NCI-H460 (cell line): ENCODE measurements at regions not wholly inside any gene's neighbourhood (a gene's known extent, or its start where the extent isn't known, plus 50 kb on each side); places are given as distances from the start of the nearest gene placed in this dataset.
"Not testable (repeated sequence)": the region's sequence is repeated elsewhere in the genome, so short reads cannot be mapped to it uniquely, and the experiment has no call there.

ENCODE experiments used
- DNase-seq: peaks from one replicate; pipeline ENCODE4 v3.0.0-alpha.2; 2016; ENCODE audit warnings: low read depth; ENCODE audit errors: extremely low read depth

DNA sequence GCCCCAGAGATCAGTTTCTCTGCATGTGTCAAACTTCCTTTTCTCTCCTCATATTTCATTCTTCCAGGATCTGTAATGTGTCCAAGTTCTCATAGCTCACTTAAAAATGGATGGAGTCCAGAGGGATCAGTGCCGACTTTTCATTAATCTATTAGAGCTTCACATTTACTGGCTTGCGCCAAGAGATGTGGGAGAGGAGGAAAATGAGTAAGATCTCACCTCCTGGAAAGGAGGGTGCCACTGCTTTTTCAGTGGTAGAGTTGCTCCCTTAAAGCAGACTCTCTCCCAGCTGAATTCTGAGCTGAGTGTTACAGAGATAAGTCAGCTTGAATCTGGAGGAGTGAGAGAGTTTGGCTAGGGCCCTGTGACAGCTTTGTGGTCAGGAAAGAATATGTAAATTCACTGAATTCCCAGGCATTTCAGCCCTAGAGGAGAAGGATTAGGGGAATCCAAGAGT lies 175.9 kb downstream of the SOX4 start:
- no peak for DNase-seq

DNA sequence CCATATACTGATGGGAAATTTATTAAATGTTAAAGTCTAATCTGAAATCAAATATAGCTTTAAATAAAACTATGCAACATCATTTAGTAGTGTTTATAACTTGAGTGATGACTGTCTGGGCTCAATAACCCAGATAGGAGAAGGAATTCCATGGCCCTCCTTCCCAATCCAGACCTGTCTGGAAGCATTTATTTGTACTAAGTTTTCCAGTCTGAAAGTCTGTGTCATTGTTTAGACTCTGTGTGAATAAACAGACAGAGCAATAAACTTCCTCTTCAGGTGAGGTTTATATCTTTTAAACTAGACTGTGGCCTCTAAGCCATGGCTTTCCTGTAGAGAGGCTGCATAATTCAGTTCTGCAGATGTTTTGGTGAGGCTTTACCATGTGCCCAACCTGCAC lies 176.4 kb downstream of the SOX4 start:
- no peak for DNase-seq

GRCh38 chr6:21771626-21772320 lies 178.2 kb downstream of the SOX4 start:
- DNase-seq: no peak

DNA sequence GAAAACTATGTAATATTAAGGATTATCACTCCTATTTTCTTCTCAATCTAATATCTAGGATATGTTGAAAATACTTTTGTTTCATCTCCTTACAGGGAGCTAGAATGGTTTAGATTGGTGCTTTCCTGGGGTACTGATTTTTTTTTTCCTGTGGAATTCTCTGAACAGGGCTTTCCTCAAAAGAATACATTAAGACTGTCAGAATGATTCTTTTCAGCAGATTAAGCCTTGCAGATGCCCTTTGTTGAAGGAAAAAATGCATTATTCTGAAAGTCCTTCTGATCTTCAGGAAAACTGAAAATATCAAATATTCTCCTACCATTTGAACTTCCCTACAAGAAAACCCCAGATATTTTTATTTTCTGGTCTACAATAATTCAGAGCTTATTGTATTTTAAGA lies 178.9 kb downstream of the SOX4 start:
- no peak for DNase-seq

- DNase-seq: no peak
Measured at GRCh38 chr6:21772884-21773575, 179.5 kb downstream of the SOX4 start.

- no peak for DNase-seq
Measured at GRCh38 chr6:21773576-21773968, 180.0 kb downstream of the SOX4 start.

- no peak for DNase-seq
Measured at GRCh38 chr6:21777846-21778245, 184.3 kb downstream of the SOX4 start.

DNA sequence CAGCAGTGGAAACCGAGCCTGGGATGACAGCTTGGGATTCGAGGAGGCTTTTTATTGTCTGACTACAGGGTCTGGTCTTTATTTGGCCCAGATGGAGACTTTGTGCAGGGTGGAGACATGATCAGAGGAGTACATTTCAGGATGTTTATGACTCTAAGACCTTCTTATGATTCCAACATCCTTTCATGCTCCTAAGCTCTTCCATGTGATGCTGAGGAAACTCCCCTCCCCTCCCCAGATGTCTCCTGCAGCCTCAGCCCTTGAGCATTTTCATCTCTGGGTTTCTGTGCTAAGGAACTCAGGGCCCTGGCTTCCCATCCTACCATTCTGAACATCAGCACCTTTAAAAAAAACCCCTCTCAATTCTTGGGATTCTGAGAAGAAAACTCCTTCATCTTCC lies 186.6 kb downstream of the SOX4 start:
- DNase-seq: no peak

DNA sequence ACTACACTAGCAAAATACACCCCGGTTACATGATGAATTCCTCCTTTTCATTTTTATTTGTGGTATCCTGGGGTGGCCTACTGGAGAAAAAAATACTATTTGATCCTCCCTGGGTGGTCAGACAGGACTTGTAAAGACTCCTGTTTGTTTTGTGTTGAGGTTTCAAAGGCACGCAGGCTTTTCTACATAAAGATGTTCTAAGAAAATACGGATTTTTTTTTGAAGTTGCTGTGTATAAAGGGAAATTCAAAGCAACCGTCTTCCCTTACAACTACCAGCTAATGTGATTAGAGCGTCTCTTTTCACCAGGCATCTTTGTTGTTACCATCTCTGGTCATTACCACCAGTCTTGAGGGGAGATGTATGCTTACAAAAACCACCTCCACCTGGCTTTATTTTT lies 187.1 kb downstream of the SOX4 start:
- no peak for DNase-seq

- no peak for DNase-seq
Measured at GRCh38 chr6:21781128-21781527, 187.6 kb downstream of the SOX4 start.

DNA sequence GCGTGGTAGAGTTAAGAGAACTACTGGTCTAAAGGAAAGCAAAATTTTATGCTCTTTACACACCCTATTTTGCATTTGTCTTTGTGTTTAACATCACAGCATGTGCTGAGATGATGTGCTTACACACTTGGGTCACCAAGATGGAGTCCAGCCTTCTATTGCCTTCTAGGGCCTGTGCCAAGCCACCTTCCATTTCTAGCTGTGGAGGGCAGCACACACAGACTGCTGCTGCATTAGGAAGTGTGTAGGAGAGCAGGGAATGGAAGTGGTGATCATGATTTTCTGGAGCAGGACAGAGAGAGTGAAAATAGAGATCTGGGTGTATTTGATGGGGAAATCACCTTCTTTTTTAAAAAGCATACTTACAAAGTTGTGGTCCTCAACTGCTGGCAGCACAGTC lies 191.6 kb downstream of the SOX4 start:
- DNase-seq: no peak

GRCh38 chr6:21791056-21791455 lies 197.5 kb downstream of the SOX4 start:
- no peak for DNase-seq

DNA sequence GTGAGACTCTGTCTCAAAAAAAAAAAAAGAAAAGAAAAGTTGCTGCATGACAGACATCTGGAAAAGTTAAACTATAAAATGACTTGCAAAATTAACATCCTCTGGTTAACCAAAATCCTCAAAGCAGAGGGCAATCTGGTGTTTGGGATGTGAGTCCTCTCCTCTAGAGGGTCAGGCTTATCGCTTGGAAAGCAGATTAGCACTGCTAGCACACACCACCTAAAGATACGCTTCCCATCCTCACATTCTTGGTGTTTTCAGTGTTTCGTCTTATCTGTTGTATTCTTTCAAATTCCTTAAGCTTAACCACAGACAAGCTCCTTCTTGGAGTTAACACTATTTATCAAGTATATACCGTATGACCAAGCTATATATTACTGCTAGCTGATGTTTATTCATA lies 198.0 kb downstream of the SOX4 start:
- no peak for DNase-seq

- no peak for DNase-seq
Measured at GRCh38 chr6:21792177-21792576, 198.6 kb downstream of the SOX4 start.

DNA sequence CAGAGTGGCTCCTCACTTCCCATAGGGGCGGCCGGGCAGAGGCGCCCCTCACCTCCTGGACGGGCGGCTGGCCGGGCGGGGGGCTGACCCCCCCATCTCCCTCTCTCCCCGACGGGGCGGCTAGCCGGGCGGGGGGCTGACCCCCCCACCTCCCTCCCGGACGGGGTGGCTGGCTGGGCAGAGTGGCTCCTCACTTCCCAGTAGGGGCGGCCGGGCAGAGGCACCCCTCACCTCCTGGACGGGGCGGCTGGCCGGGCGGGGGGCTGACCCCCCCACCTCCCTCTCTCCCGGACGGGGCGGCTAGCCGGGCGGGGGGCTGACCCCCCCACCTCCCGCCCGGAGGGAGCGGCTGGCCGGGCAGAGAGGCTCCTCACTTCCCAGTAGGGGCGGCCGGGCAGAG lies 203.4 kb downstream of the SOX4 start:
- not testable (repeated sequence) for DNase-seq

DNA sequence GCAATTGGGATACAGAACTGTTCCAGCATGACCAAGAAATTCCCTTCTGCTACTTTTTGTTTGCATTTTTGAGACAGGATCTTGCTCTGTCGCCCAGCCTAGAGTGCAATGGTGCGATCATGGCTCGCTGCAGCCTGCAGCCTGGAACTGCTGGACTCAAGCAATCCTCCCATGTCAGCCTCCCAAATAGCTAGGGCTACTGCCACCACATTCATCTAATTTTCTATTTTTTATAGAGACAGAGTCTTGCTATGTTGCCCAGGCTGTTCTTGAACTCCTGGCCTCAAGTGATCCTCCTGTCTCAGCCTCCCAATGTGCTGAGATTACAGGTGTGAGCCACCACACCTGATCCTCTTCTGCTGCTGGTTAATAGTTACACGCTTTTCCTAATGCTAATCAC lies 204.9 kb downstream of the SOX4 start:
- DNase-seq: no peak

DNA sequence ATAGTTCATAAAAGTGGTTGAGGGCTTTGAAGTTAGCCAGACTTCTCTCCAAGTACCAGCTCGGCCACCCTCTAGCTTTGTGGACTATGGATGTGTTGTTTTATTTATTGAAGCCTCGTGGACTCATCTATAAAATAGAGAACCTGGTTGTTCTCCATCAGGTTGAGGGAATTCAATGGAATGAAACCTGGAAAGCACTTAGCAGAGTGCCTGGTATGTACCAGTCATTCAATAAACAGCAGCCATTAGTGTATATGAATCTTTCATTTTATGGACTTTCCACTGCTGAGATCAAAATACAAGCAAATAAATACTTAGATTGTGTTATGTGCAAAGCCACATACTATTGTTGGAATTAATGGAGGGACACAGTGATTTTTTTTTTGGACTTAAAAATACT lies 206.8 kb downstream of the SOX4 start:
- DNase-seq: no peak

DNA sequence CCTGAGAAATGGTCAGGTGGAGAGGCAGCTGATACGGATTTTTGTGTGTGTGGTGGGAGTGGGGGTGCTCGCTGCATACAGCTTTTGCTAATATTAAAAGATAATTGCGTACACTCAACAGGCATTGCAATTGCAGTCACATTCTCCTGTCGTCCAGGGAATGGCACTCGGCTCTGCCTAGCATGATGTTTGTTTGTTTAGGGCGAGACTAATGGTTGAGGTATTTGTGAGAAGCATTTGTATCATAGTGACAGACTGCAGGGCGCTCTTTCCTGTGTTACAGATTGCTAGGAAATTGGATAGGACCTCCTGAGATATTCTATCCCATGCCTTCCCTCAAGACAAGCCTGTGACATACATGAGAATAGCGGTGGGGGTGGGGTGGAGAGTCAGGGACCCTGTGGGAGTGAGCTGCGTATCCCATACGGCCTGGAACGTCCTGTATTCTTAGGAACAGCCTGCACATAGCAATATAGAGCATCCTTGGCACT lies 207.4 kb downstream of the SOX4 start:
- peak; percentile 92 for DNase-seq

GRCh38 chr6:21801446-21802174 lies 208.1 kb downstream of the SOX4 start:
- peak; percentile 38 for DNase-seq

DNA sequence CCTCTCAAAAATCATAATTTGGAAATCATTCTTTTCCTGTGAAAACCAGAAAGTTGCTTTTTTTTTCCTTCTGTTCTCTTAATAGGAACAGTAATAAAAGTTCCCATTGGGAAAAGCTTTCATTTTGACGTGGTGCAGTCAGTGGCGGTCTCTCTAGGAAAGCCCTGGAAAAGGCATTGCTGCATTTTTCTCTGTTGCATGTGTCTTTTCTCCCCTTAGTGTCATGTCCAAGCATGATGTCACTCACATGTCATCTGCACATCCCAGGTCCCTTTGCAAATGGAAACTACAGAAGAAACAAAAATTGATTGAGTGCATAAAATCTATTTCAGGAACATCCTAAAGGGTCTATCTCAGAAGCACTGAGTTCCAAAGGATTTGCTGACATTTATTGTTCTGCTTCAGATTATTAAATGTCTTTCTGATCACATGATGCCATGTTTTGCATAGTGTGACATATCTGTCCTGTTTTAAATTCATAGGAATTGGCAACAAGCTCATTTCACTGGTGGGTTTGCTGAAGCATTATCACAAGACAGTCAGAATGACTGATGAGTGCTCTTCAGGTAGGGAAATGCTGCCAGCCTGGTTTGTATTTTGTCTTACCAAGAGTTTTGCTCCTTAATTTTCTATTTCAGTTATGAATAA lies 208.7 kb downstream of the SOX4 start:
- DNase-seq: peak; percentile 75

GRCh38 chr6:21804941-21805610 lies 211.5 kb downstream of the SOX4 start:
- DNase-seq: no peak
